Mesodermal cell (in vitro differentiated cells): ENCODE measurements at regions not wholly inside any gene's neighbourhood (a gene's known extent, or its start where the extent isn't known, plus 50 kb on each side); places are given as distances from the start of the nearest gene placed in this dataset.

Experiments
- H3K27ac ChIP-seq: 2 replicates; pipeline ENCODE4 v1.7.0; 2013; ENCODE audit warnings: mild to moderate bottlenecking, low read depth, low read length, moderate library complexity; ENCODE audit not compliant: severe bottlenecking
- H3K36me3 ChIP-seq: 2 replicates; pipeline ENCODE4 v1.7.1; 2013; ENCODE audit warnings: mild to moderate bottlenecking, low read length, moderate library complexity; ENCODE audit not compliant: control insufficient read depth, insufficient read depth
- H3K4me1 ChIP-seq: one replicate; pipeline ENCODE4 v1.7.1; 2013; ENCODE audit warnings: mild to moderate bottlenecking, low read length; ENCODE audit not compliant: insufficient read depth, control insufficient read depth, poor library complexity, severe bottlenecking
- H3K4me3 ChIP-seq: 2 replicates; pipeline ENCODE4 v1.7.0; 2013; ENCODE audit warnings: low read length, control low read depth, mild to moderate bottlenecking; ENCODE audit not compliant: insufficient read depth, poor library complexity, severe bottlenecking; ENCODE audit errors: extremely low read depth
- H3K9me3 ChIP-seq: 2 replicates; pipeline ENCODE4 v1.7.1; 2013; ENCODE audit warnings: mild to moderate bottlenecking, low read length, moderate library complexity; ENCODE audit not compliant: control insufficient read depth
- WGBS, 2 experiments: methylation state at CpG; one replicate each; pipeline ENCODE4 v1.1.5; 2013; ENCODE audit warnings: missing lambda C conversion rate in 2 of 2; ENCODE audit not compliant: insufficient coverage in 2 of 2; 5-methylcytosine and 5-hydroxymethylcytosine counted together

DNA sequence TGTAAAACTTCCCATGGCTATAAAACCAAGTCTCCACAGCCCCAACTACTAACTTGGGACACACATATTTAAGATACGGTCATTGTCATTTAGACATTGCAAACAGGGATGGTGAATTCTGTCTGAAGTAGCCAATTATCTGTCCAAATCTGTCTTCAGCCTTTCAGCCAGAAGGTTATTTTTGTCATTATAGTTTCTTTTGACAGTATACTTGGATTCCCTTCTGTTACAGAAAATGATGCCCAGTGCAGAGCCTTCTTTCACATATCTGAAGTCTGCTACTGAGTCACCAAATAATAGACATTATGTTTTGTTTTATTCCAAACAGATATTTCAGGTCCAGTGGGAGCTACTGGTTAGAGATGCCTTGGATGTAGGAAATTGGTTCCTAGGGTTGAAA lies 452.4 kb upstream of the HTR2A start:
- H3K4me3 ChIP-seq = no peak overlapping the region
- no peaks in the 10 kb centered on the region for H3K36me3 ChIP-seq
- WGBS, 2 experiments = no CpG with 5 or more reads among the region's 1 CpG
- no peaks in the 10 kb centered on the region for H3K9me3 ChIP-seq
- no peaks in the 10 kb centered on the region for H3K4me1 ChIP-seq
- no peak overlapping the region for H3K27ac ChIP-seq

DNA sequence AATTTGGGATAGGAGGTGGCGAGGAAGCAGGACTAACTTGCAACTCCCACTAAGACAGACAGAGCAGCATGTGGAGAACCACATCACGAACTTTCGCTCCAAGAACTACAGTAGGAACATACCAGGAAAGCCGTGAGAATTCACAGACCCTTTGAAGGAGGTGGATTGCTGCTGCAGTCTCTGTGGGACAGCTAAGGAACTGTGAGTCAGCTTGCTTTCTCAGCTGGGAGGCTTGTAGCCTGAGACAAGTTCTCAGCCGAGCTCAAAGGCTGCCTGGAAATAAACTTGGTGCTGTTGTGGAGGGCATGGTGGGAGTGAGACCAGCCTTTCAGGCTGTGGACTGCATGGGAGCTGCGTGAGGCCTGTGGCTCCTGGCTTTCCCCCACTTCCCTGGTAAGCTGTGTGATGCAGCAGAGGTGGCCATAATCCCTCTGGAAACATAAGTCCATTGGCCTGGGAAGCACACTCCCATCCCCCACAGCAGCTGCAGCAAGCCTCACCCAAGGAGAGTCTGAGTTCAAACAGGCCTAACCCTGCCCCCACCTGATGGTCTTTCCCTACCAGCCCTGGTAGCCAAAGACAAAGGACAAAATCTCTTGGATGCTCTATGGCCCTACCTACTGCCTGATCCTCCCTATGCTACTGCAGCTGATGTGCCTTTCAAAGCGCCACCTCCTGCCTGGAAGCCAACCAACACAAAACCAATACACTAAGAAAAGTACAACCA lies 441.1 kb upstream of the HTR2A start:
- Histone ChIP-seq H3K4me1 (peaks cover 4% of the 10 kb centered on the region), H3K36me3 (no peaks in the 10 kb centered on the region), H3K4me3 (no peak overlapping the region), H3K27ac (peak overlapping the region; percentile 84), H3K9me3 (no peaks in the 10 kb centered on the region)
- WGBS, 2 experiments = 51 to 62% methylated on average over 4 to 5 of the region's 7 CpGs

DNA sequence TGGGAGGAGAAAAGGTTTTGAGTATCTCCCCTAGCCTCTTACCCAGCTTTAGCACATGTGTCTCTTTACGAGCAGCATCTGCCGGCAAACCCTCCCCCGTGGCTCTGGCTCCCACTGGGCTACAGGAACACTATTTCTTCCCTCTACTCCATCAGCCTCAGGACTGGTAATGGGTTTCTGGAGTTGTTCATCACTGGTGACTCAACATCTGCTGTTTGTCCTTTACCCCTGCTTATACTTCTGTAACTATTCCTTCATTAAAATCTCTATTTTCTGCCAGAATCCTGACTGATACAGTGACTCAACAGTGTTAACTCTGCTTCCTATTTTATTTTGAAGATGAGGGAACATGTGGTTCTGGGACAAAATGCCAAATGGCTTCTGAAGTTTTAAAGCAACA lies 437.3 kb upstream of the HTR2A start:
- no peak overlapping the region for H3K27ac ChIP-seq
- 80% methylated on average over 1 of the region's 3 CpGs; no CpG with 5 or more reads in 1 of the 2 experiments for WGBS, 2 experiments
- H3K4me1 ChIP-seq = peaks cover 4% of the 10 kb centered on the region
- no peak overlapping the region for H3K4me3 ChIP-seq
- H3K36me3 ChIP-seq = no peaks in the 10 kb centered on the region
- H3K9me3 ChIP-seq = no peaks in the 10 kb centered on the region

DNA sequence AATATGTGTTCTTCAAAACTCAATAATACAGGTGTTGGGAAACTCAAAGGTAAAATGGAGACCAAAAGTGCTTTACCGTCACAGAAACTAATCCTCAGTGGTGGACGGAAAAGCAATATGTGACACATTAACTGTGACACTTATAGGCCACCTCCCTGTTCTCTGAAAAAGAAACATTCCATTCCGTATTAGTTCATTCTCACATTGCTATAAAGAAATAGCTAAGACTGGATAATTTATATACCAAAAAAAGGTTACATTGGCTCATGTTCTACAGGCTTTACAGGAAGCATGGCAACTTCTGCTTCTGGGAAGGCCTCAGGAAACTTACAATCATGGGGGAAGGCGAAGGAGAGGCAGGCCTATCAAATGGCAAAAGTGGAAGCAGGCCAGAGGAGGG lies 435.3 kb upstream of the HTR2A start:
- WGBS, 2 experiments = 88% methylated on average over 2 of the region's 4 CpGs; no CpG with 5 or more reads in 1 of the 2 experiments
- no peaks in the 10 kb centered on the region for H3K4me1 ChIP-seq
- H3K4me3 ChIP-seq = no peak overlapping the region
- no peaks in the 10 kb centered on the region for H3K36me3 ChIP-seq
- H3K9me3 ChIP-seq = no peaks in the 10 kb centered on the region
- no peak overlapping the region for H3K27ac ChIP-seq

DNA sequence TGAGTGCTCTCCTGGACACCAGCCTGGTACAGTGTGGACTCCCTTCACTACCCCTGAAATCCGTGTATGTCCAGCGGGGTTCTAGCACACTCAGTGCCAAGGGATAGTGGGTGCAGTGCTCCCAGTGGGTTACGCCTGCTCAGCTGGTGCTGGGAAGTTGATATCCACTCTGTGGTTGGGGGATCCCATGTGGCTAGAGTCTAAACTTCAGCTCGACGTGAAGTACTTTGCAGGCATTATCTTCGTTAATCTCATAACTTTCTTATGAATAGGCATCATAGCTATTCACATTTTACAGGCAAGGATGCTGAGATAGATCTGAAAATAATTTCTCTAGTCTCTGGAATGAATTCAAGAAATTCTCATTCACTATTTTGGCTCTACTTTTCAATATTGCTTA lies 433.2 kb upstream of the HTR2A start:
- H3K4me3 ChIP-seq = no peak overlapping the region
- no peaks in the 10 kb centered on the region for H3K4me1 ChIP-seq
- no peaks in the 10 kb centered on the region for H3K36me3 ChIP-seq
- WGBS, 2 experiments = 83 to 100% methylated on average over 2 to 5 of the region's 6 CpGs
- no peak overlapping the region for H3K27ac ChIP-seq
- H3K9me3 ChIP-seq = no peaks in the 10 kb centered on the region

DNA sequence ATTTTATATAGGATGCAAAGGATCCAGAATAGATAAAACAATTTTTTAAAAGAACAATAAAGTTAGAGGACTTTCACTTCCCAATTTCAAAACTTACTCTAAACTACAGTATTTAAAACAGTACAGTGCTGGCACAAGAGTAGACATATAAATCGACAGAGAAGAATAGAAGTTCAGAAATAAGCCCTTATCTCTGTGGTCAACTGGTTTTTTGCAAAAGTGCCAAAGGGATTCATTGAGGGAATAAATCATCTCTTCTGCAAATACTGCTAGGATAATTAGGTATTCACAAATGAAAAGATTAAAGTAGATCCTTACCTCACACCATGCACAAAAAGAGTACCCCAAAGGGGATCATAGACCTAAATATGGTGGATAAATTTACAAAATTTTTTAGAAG lies 431.0 kb upstream of the HTR2A start:
- WGBS, 2 experiments = 80% methylated on average over 1 of the region's 1 CpG; no CpG with 5 or more reads in 1 of the 2 experiments
- no peaks in the 10 kb centered on the region for H3K36me3 ChIP-seq

DNA sequence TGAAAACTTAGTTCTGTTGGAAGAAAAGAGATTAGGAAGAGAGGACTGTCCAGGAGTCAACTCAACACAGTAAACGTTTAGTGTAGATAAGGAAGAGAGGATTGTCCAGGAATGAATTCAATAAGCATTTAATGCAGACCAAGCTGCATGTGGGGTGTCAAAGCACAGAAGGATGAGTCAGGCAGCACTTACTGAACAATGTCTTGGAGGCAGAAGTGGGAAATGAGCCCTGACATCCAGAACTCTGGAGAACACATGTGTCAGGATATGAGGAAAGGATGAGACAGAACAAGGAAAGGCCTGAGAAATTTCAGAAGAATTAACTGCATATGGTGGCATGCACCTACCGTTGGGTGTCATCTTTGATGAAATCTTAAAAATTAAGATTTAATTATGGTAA lies 429.2 kb upstream of the HTR2A start:
- Histone ChIP-seq H3K9me3 (no peaks in the 10 kb centered on the region), H3K27ac (no peak overlapping the region), H3K4me3 (no peak overlapping the region), H3K36me3 (no peaks in the 10 kb centered on the region), H3K4me1 (no peaks in the 10 kb centered on the region)
- 90 to 92% methylated on average over 1 to 2 of the region's 2 CpGs for WGBS, 2 experiments

More for the DNA sequence above, 431.0 kb upstream of the HTR2A start:
- H3K27ac ChIP-seq = no peak overlapping the region
- H3K9me3 ChIP-seq = no peaks in the 10 kb centered on the region
- no peaks in the 10 kb centered on the region for H3K4me1 ChIP-seq
- no peak overlapping the region for H3K4me3 ChIP-seq

DNA sequence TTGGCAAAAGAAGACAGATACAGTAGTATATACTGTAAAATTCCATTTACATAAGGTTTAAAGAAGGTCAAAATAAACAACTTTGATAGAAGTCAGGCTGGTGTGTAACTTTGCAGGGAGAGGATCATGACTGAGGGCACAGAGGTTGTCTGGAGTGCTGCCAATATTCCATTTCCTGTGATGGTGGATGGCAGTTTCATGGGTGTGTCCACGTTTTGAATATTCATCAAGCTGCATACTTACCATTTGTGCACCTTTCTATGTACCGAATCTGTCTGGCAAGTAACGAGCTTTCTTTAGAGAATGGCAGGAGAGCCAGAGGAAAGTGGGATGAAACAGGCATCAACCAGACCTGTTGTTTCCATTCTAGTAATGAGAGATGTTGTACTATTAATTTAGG lies 420.5 kb upstream of the HTR2A start:
- H3K4me1 ChIP-seq = no peaks in the 10 kb centered on the region
- H3K9me3 ChIP-seq = no peaks in the 10 kb centered on the region
- H3K27ac ChIP-seq = no peak overlapping the region
- H3K4me3 ChIP-seq = no peak overlapping the region
- no peaks in the 10 kb centered on the region for H3K36me3 ChIP-seq
- WGBS, 2 experiments = 88 to 100% methylated on average over 2 of the region's 3 CpGs

DNA sequence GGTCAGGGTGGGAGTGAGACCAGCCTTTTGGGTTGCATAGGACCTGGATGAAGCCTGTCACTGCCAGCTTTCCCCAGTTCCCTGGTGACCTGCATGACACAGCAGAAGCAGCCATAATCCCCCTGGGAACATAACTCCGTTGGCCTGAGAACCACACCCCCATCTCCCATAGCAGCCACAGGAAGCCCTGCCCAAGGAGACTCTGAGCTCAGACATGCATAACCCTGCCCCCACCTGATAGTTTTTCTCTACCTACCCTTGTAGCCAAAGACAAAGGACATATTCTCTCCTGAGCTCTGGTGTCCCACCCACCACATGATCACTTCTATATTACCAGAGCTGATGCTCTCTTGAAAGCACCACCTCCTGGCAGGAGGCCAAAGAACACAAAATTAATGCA lies 413.5 kb upstream of the HTR2A start:
- 67 to 83% methylated on average over 1 of the region's 1 CpG for WGBS, 2 experiments
- H3K4me3 ChIP-seq = no peak overlapping the region
- H3K4me1 ChIP-seq = no peaks in the 10 kb centered on the region
- H3K9me3 ChIP-seq = peaks cover 7% of the 10 kb centered on the region
- H3K36me3 ChIP-seq = no peaks in the 10 kb centered on the region
- H3K27ac ChIP-seq = no peak overlapping the region

DNA sequence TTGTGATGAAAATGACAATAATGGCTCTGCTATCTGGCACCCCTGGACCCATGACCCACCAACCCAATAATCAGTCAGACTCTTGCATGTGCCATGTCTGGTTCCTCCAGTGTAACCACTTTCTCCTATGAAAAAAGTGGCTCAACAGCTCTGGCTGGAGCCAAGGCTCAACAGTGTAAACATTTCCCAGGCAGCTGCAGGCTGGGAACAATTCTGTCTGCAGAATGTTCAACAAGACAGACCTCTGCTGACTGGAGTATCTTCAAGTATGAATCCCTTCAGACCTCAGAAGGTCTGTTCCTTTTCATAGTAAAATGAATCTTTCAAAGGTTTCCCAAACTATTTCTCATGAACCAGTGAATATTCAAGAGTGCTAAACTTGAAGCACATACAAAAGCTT lies 410.1 kb upstream of the HTR2A start:
- no peaks in the 10 kb centered on the region for H3K36me3 ChIP-seq
- H3K27ac ChIP-seq = no peak overlapping the region
- peaks cover 7% of the 10 kb centered on the region for H3K9me3 ChIP-seq
- no peaks in the 10 kb centered on the region for H3K4me1 ChIP-seq
- no peak overlapping the region for H3K4me3 ChIP-seq

DNA sequence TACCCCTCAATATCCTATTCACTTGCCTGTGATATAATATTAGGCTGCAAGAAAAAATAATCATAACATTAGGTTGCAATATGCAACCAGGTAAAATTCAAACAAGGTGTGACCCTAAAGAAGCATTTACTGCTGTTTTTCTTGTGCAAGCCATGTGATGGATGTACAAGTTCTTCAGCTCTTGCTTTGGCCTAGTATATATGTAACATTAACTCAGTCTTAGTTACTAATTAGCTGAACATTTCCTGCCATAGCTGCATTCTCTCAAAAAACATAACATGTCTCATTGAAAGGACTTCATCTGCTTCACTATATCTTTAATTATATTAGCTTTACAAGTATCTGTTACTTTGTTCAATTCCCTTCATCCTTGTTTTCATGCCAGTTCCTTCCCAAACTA lies 406.8 kb upstream of the HTR2A start:
- Histone ChIP-seq H3K9me3 (no peaks in the 10 kb centered on the region), H3K4me3 (no peak overlapping the region), H3K27ac (no peak overlapping the region), H3K36me3 (no peaks in the 10 kb centered on the region), H3K4me1 (no peaks in the 10 kb centered on the region)
